H9 (cell line): ENCODE measurements at regions not wholly inside any gene's neighbourhood (a gene's known extent, or its start where the extent isn't known, plus 50 kb on each side); places are given as distances from the start of the nearest gene placed in this dataset.

Source experiments
- DNase-seq: peaks from one replicate; pipeline ENCODE4 v3.0.0-alpha.2; 2017
- H2AFZ ChIP-seq: one replicate; pipeline ENCODE4 v1.6.1; 2013; ENCODE audit warnings: mild to moderate bottlenecking, low read length, control low read depth, moderate library complexity
- H2AK5ac ChIP-seq: 2 replicates; pipeline ENCODE4 v1.6.1; 2013; ENCODE audit warnings: low read length, control low read depth, mixed read lengths; ENCODE audit not compliant: insufficient read length
- H2BK120ac ChIP-seq: one replicate; pipeline ENCODE4 v1.6.1; 2013; ENCODE audit warnings: low read depth, mild to moderate bottlenecking, low read length, control low read depth, inconsistent platforms; ENCODE audit not compliant: poor library complexity, severe bottlenecking
- H2BK12ac ChIP-seq: 2 replicates; pipeline ENCODE4 v1.6.1; 2013; ENCODE audit warnings: low read length, control low read depth, mixed read lengths, low read depth; ENCODE audit not compliant: insufficient read length
- H2BK15ac ChIP-seq: 2 replicates; pipeline ENCODE4 v1.6.1; 2013; ENCODE audit warnings: low read depth, low read length, control low read depth
- H2BK20ac ChIP-seq: one replicate; pipeline ENCODE4 v1.6.1; 2013; ENCODE audit warnings: low read depth, mild to moderate bottlenecking, low read length, control low read depth, inconsistent platforms; ENCODE audit not compliant: poor library complexity, severe bottlenecking
- H2BK5ac ChIP-seq: 2 replicates; pipeline ENCODE4 v1.6.1; 2013; ENCODE audit warnings: low read length, control low read depth, mixed read lengths; ENCODE audit not compliant: insufficient read length
- H3K14ac ChIP-seq: 2 replicates; pipeline ENCODE4 v1.6.1; 2013; ENCODE audit warnings: low read length, control low read depth; ENCODE audit not compliant: insufficient read depth
- H3K18ac ChIP-seq: 2 replicates; pipeline ENCODE4 v1.6.1; 2013; ENCODE audit warnings: low read depth, mild to moderate bottlenecking, mixed read lengths, low read length, control low read depth; ENCODE audit not compliant: insufficient read length
- H3K23ac ChIP-seq: 2 replicates; pipeline ENCODE4 v1.6.1; 2013; ENCODE audit warnings: low read length, control low read depth, mixed read lengths, low read depth; ENCODE audit not compliant: insufficient read length
- H3K23me2 ChIP-seq: 2 replicates; pipeline ENCODE4 v1.6.1; 2013; ENCODE audit warnings: low read depth, mild to moderate bottlenecking, mixed read lengths, low read length, control low read depth; ENCODE audit not compliant: insufficient read length, poor library complexity, severe bottlenecking
- H3K27ac ChIP-seq: 2 replicates; pipeline ENCODE4 v1.5.1; 2013; ENCODE audit warnings: low read length, control low read depth, mixed read lengths, low read depth; ENCODE audit not compliant: insufficient read length
- H3K27me3 ChIP-seq: 2 replicates; pipeline ENCODE4 v1.6.1; 2013; ENCODE audit warnings: low read length, control low read depth, inconsistent platforms; ENCODE audit not compliant: insufficient read depth
- H3K4ac ChIP-seq: 2 replicates; pipeline ENCODE4 v1.6.1; 2013; ENCODE audit warnings: low read depth, mild to moderate bottlenecking, control low read depth, inconsistent platforms, low read length, moderate library complexity
- H3K4me1 ChIP-seq: 2 replicates; pipeline ENCODE4 v1.6.1; 2013; ENCODE audit warnings: low read length, control low read depth, inconsistent platforms; ENCODE audit not compliant: insufficient read depth
- H3K4me2 ChIP-seq: 2 replicates; pipeline ENCODE4 v1.6.1; 2013; ENCODE audit warnings: low read length, control low read depth, mixed read lengths; ENCODE audit not compliant: insufficient read length, insufficient read depth
- H3K56ac ChIP-seq: 2 replicates; pipeline ENCODE4 v1.6.1; 2013; ENCODE audit warnings: low read depth, mild to moderate bottlenecking, mixed read lengths, low read length, control low read depth; ENCODE audit not compliant: insufficient read length
- H3K79me1 ChIP-seq: 2 replicates; pipeline ENCODE4 v1.6.1; 2013; ENCODE audit warnings: low read depth, mild to moderate bottlenecking, moderate library complexity, low read length, control low read depth, inconsistent platforms; ENCODE audit not compliant: insufficient read depth, poor library complexity, severe bottlenecking
- H3K79me2 ChIP-seq: 2 replicates; pipeline ENCODE4 v1.6.1; 2013; ENCODE audit warnings: low read length, control low read depth, inconsistent platforms; ENCODE audit not compliant: insufficient read depth
- H3K9ac ChIP-seq: 2 replicates; pipeline ENCODE4 v1.6.1; 2013; ENCODE audit warnings: low read length, control low read depth, mixed read lengths; ENCODE audit not compliant: insufficient read length; ENCODE audit errors: extremely low read depth
- H3K9me3 ChIP-seq: one replicate; pipeline ENCODE4 v1.6.1; 2013; ENCODE audit warnings: low read depth, low read length, inconsistent platforms; ENCODE audit not compliant: control insufficient read depth
- H3T11ph ChIP-seq: one replicate; pipeline ENCODE4 v1.6.1; 2013; ENCODE audit warnings: mild to moderate bottlenecking, low read length, control low read depth, inconsistent platforms
- H4K20me1 ChIP-seq: one replicate; pipeline ENCODE4 v1.6.1; 2013; ENCODE audit not compliant: control insufficient read depth, insufficient read length, insufficient read depth
- H4K5ac ChIP-seq: 2 replicates; pipeline ENCODE4 v1.6.1; 2013; ENCODE audit warnings: low read depth, mild to moderate bottlenecking, mixed read lengths, low read length, control low read depth; ENCODE audit not compliant: insufficient read length
- H4K8ac ChIP-seq: replicated peaks from 2 replicates; pipeline ENCODE4 v1.6.1; 2013; ENCODE audit warnings: low read length, control low read depth, mixed read lengths, low read depth; ENCODE audit not compliant: insufficient read length
- H4K91ac ChIP-seq: 2 replicates; pipeline ENCODE4 v1.6.1; 2013; ENCODE audit warnings: low read depth, mild to moderate bottlenecking, moderate library complexity, mixed read lengths, low read length, control low read depth; ENCODE audit not compliant: insufficient read length
- H3K27ac Mint-ChIP-seq, 3 experiments: 2 replicates in 2 of 3; 3 replicates in 1 of 3; pipeline ENCODE4 v1.8.0; 2020 to 2021; ENCODE audit warnings: mixed read lengths in 3 of 3, mild to moderate bottlenecking in 1 of 3, moderate library complexity in 1 of 3
- H3K27me3 Mint-ChIP-seq: 2 replicates; pipeline ENCODE4 v1.8.0; 2021; ENCODE audit warnings: low read depth, mild to moderate bottlenecking, moderate library complexity, mixed read lengths
- H3K36me3 Mint-ChIP-seq, 3 experiments: 2 replicates in 2 of 3; 3 replicates in 1 of 3; pipeline ENCODE4 v1.8.0; 2020 to 2021; ENCODE audit warnings: low read depth in 3 of 3, mixed read lengths in 3 of 3; ENCODE audit not compliant: insufficient read depth in 1 of 3
- H3K4me1 Mint-ChIP-seq, 2 experiments: 2 replicates each; pipeline ENCODE4 v1.8.0; 2020; ENCODE audit warnings: mixed read lengths in 2 of 2
- H3K4me3 Mint-ChIP-seq, 2 experiments: 2 replicates in 1 of 2; 3 replicates in 1 of 2; pipeline ENCODE4 v1.8.0; 2020 to 2021; ENCODE audit warnings: mild to moderate bottlenecking in 2 of 2, mixed read lengths in 2 of 2, moderate library complexity in 1 of 2
- H3K9me3 Mint-ChIP-seq, 2 experiments: 2 replicates in 1 of 2; 3 replicates in 1 of 2; pipeline ENCODE4 v1.8.0; 2020; ENCODE audit warnings: mild to moderate bottlenecking in 2 of 2, mixed read lengths in 2 of 2, moderate library complexity in 1 of 2
- CTCF ChIP-seq: fragments of 200-600 bp; sonication (generic); conservative IDR thresholded peaks from 3 replicates; pipeline ENCODE4 v1.8.0; 2021; ENCODE audit warnings: antibody characterized with exemption, mild to moderate bottlenecking
- WGBS: extraction: QIAGEN DNeasy Blood & Tissue Kit; methylation state at CpG from one replicate; pipeline ENCODE4 v1.1.7; 2013; ENCODE audit warnings: missing lambda C conversion rate, low lambda C conversion rate, mixed read lengths; ENCODE audit not compliant: insufficient read length; ENCODE audit errors: extremely low coverage; 5-methylcytosine and 5-hydroxymethylcytosine counted together

- Histone ChIP-seq H3T11ph (no peak overlapping the region), H4K5ac (no peak overlapping the region), H3K14ac (peak overlapping the region; percentile 43; the same call in 1 of the 2 replicates), H3K4me2 (no peak overlapping the region), H2BK15ac (no peak overlapping the region), H2AFZ (no peak overlapping the region), H3K79me1 (no peaks in the 10 kb centered on the region), H2BK120ac (no peak overlapping the region), H4K20me1 (no peaks in the 10 kb centered on the region), H3K9me3 (no peaks in the 10 kb centered on the region), H3K27me3 (no peaks in the 10 kb centered on the region), H3K79me2 (no peaks in the 10 kb centered on the region), H3K4ac (no peak overlapping the region), H3K23me2 (no peaks in the 10 kb centered on the region), H3K56ac (no peak overlapping the region), H2BK12ac (no peak overlapping the region), H2BK20ac (no peak overlapping the region), H4K91ac (no peak overlapping the region), H2BK5ac (no peak overlapping the region), H2AK5ac (no peak overlapping the region), H3K4me1 (peaks cover 4% of the 10 kb centered on the region; the same call in 1 of the 2 replicates), H3K18ac (no peak overlapping the region), H3K9ac (no peak overlapping the region), H4K8ac (no peak overlapping the region), H3K27ac (no peak overlapping the region), H3K23ac (no peak overlapping the region)
- H3K4me3 Mint-ChIP-seq = no peak overlapping the region
- WGBS = no CpG with 5 or more reads among the region's 8 CpGs
- peaks cover 7% of the 10 kb centered on the region for H3K27me3 Mint-ChIP-seq
- no peak for DNase-seq
- H3K4me1 Mint-ChIP-seq = peaks cover 14 to 30% of the 10 kb centered on the region in 2 experiments
- H3K9me3 Mint-ChIP-seq = no peaks in the 10 kb centered on the region
- no peaks in the 10 kb centered on the region; a peak in 1 of 7 replicates for H3K36me3 Mint-ChIP-seq
- peak overlapping the region in 1 of 3 experiments; percentile 24; a peak in 2 of 7 replicates for H3K27ac Mint-ChIP-seq
- TF ChIP-seq CTCF = no peak
Measured at GRCh38 chr1:31510853-31511789, 65.2 kb upstream of the TINAGL1 start.
